DMS79 (cell line): ENCODE measurements at regions not wholly inside any gene's neighbourhood (a gene's known extent, or its start where the extent isn't known, plus 50 kb on each side); places are given as distances from the start of the nearest gene placed in this dataset.

Source experiments
- DNase-seq: peaks from one replicate; lab custom pipeline; 2025; lab: John Stamatoyannopoulos, UW

DNA sequence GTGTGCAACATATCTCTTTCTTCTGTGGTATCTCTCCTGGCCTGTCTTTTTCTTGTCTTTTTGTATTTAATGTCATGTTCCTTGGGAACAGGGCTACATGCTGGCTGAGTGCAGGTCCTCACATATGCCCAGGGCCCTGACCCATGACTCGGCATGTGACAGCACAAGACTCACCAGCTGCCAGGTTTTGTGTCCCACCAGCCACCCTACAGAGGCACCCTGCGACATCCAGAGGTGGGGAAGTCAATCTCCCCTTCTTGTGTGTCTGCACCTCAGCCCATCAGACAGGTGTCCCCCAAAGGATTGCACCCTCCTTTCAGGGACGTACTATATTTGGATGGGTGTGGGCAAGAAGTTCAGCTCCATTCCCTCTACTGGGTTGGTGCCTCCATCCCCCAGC, 576.3 kb downstream of the RNF144B start:
- no peak for DNase-seq

DNA sequence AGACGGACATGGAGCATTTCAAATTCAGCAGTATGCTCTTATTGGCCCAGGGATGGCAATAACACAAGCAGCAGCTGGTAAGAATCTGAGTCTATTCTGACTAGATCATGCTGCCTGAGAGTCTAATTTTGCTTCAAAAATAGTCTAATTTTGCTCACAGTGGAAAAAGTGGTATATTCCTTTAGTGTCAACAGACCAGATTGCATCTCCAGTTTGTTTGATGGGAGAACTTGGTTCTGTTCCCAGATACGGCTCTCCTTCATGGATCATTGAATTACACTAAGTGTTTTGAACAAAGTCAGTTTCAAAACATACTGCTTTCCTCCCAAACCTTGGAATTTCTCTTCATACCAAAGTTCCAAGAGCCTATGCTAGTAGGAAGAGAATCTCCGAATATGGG, 586.1 kb downstream of the RNF144B start:
- peak; percentile 23 for DNase-seq

DNA sequence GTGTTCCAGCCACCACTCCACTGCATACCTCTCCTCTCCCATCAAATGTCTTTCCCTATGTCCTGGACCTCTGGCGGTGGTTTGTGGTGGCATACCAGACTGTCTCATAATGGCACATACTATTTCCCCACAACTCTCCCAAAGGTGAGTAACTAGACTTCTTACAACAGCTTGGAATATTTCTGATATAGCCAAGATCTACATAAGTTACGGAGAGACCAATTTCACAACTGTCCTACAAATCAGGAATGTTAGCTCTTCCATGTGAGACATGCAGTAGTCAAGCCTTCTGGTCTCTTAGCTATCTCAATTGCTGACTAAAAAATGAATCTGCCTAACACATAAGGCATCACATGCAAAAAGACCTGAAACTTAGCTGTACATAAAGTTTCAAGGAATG, 588.9 kb downstream of the RNF144B start:
- DNase-seq = no peak

DNA sequence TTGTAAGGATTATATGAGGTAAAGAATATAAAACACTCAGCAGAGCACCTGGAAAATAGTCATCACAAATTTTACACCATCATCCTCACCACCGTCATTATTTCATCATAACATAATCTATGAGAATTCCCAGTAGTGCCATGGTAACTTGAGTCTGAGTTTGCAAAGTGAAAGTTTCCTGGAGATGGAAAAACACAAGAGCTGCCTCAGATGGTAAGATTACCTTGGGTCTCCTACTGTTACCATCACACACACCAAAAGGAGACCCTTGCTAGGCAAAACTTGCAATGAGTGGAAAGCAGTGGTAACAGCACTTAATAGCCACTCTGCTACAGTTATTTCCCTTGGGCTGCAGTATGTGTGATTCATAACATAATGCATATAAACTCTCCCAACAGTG, 589.8 kb downstream of the RNF144B start:
- no peak for DNase-seq

DNA sequence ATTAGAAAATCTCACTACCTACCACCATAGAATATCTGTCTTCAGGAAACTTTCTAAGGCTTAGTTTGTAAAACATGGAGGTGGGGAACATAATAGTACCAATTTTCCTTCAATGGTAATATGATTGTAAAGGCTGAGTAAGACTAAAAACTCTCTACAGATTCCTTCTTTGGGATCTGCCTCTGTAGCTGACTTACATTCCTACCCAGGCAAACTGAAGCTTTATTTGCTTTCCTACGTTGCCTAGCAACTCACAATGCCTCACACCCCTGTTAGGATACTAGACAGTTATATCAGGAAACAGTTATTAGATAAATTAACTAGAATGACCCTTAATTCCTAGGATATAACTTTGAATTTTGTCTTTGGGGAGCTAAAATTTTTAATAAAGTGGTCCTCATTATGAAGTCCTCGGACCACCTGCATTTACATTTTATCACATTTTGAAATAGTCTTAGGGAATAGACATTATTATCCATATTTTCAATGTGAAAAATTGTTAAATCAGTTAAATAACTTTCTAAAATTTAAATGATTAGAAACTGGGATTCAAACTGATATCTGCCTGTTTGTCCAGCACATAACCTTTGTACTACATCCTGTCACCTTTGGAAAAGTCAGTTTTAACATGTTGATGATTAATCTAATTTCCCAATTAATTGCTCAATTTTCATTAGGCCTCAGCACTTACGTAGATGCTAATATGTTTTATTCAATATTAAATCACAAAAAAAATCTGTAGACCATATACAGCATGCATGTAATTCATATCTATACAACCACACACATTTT, 591.4 kb downstream of the RNF144B start:
- peak; percentile 21 for DNase-seq

DNA sequence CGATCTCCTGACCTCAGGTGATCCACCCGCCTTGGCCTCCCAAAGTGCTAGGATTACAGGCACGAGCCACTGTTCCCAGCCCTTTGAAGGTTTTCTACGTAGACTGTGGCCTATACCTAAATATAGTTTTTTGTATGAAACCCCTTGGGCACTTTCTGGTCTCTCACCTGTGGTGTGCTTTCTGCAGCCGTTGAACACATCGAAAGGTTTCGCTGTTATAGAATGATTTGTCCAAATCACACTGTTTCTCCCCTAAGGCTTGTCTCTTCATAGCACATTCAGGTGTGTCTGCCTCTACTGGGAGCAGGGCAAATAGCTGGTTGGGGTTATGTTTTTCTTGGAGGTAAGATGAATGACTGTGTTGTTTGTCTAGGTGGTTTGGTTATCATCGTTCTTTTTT, 597.9 kb downstream of the RNF144B start:
- no peak for DNase-seq

DNA sequence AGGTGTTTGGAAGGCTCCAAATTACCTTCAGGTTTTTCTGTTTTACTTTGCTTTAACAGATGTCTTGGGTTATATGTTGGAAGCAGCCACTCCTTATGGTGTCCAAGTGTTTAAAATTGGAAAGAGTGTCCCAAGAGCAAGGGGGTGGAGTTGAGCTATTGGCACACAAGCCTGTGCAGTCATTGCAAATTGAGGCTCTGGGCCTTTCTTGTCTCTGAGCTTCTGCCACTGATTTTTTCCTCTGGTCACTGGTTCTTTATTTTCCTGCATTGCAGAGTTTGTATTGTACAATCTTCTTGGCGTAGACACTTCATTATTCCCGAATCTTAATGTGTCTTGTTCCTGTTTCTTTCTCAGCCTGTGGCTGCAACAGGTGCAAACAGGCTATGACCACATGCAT, 598.8 kb downstream of the RNF144B start:
- no peak for DNase-seq

DNA sequence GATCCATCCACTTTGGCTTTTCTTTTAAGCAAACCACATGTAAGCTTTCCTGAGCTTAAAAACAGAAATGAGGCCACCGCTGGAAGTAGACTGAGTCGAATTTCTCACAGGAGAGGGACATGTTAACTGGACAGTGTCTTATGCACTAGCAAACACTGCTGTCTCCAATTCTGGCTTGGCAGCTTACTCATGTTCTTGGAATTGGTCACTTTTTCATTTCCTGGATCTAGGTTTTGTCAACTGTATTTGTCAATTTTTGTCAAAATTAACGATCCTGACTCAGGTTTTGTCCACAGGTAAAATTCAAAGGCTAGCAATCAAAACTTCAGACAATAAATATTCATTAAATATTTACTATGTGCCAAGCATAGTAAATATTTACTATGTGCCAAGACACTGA, 601.5 kb downstream of the RNF144B start:
- no peak for DNase-seq

DNA sequence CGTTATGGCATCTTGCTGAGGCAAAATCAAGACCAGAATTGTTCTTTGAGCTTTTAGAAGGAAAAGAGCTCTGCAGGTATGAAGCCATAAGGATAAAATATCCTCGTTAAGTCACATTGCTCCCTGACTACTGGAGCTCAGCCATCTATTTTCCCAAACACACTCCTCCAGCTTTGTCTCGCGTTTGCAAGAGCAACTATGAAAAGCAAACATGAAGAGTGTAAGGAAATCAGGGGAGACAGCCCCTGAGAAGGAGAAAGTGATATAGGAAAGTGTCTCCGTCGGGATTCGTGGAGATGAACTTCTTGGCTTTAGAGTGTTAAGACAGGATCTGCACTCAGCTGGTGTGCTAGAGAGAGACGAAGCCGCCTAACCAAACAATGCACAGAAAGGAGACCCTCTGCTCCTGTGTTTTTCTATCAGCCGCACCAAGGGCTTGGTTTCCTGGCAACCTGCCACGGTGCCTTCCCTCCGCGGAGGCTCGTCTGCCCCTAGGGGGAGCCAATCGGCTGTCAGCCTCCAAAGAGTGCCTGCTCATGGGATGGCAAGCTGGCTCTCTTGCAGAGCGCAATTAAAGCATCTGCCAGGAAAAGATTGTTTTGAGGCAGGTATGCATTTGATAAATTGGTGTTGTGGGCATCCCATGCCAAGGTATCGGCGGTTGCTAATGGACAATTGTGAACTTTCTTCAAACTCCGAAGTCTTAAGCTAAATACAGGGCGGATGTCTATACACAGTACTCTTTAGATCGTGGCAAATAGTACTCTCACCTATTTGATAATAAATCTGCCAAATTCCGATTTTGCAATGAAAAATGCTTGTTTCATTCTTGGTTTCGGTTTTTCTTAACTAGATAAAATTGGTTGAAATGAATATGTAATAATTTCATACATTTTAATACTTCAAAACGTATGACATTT, 603.2 kb downstream of the RNF144B start:
- no peak for DNase-seq

DNA sequence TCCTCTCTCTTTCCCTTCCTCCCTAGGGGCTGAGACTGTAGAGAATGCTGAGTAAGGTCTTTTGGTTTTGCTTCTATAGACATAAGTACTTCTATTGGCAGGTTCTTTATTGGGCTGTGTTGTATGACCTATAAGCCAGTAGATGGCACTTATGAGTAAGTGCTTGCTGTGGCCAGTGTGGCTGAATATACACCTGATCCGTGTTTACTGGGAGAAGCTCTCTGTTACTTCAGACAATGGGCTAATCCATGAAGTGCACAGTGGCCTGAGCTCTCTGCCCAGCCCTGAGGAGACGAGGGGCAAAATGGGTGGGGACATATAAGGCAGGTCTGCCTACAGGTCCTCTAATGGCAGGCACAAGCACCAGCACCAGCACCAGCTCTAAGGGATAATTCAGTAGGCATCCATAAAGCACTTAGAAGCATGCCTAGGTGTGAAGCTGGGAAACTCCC, 610.3 kb downstream of the RNF144B start:
- DNase-seq = no peak

DNA sequence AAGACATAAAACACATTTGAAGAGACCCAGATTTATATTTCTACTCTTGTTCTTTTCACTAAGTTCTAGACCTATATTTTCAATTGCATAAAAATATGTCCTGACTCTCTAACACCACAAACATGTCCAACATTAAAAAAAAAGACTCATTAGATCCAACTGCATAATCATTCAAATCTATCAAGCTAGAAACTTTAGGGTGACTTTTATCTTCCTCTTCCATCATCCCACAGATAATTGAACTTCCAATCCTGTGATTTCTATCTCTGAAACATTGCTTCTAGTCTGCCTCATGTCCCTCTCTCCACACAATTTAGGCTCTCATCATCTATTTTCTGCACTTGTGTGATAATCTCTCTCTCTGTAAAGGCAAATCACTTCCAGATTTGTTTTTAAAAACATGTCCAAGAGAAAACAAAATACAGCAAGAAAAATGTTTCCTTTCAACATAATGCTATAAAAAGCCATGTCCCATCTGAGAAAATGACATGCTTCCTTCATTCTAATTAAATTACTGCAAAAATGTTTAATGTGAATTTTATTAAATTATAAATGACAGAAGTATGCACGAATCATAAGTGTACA, 615.9 kb downstream of the RNF144B start:
- no peak for DNase-seq

DNA sequence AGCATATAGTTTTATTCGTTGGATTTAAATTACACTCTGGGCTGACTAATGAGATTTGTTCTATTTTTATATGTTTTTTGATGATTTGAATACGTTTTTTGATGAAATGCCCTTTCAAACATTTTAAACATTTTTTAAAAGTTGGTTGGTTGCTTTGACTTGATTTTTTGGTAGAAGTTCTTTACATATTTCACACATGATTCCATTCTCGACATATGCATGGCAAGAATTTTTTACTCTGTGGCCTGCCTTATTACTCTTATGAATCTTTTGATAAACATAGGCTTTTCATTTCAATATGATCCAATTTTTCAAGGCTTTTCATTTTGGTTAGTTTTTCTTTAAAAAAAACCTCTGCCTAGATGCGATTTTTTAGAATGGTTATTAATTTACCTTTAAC, 617.0 kb downstream of the RNF144B start:
- no peak for DNase-seq

DNA sequence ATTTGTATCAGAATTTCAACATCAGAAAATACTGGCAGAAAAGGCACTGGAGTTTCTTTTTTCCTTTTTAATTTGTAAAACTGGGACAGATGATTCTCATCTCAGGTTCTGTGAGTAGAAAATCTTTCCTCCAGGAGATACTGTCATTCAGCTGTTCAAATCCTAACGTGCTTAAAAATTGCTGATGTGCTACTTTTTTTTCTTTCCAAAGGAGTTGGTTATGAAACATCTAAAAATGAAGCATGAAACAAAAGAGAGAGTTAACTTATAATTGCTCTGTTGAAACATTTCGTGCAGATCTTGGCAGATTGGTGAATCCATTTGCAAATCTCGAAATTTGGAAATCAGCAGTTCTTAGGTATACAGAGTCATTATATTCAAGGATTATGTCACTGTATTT, 622.6 kb downstream of the RNF144B start:
- no peak for DNase-seq

DNA sequence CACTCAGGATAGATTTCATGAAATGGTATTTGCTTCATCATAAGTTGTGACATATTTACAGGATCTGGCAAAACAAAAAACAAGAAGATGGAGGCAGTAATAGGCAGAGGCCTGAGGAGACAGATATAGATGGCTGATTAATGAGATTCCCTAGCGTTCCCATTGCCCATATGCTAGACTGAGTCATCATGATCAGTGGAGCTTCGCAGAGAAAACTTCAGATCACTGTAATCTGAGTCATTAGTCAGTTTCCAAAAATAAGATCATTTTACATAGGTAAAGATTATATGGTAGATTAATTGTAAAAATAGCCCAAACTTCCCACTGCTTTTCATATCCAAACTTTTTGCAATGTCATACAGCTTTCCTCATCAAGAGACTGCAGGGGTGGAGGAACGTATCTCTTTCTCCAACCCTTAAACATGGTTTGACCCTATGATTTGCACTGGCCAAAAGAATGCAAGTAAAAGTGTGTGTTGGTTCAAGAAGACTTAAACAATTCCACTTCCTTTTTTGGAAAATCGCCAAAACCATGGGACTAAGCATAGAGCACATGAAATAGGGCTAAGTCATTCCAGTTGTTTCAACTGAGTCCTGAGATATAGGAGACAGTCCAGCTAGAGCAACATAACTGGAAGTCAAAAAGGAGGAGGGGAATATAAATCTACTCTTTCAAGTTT, 626.0 kb downstream of the RNF144B start:
- no peak for DNase-seq

DNA sequence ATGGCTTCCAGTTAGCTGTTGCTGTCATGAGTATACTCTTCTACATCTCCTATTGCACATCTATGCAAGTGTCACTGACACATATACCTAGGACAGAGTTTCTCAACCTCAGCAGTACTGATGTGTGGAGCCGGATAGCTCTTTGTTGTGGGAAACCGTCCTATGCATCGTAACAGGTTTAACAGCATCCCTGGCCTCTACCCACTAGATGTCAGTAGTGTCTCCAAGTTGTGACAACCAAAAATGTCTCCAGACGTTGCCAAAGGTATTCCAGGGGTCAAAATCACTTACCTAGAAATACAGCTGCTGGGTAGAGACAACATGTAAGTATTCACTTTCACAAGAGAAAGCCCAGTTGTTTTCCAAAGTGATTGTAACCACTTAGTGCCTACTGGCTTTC, 637.6 kb downstream of the RNF144B start:
- no peak for DNase-seq

DNA sequence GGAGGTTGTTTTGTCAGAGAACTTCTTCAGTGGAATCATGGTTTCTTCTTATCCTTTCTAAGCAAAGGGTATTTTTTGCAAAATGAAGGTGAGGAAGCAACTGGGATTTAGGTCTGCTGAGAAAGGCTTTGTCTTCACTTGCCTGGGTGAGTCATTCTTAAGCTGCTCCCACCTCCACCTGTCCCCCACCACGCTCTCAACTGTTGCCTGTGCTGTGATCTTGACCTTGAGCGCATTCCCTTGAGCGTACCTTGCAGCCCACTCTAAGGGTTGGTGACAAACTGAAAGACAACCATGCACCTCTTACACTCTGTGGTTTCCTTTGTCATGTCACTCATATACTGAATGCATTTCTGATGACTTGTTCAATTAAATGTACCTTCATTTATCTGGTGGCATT, 641.1 kb downstream of the RNF144B start:
- no peak for DNase-seq

DNA sequence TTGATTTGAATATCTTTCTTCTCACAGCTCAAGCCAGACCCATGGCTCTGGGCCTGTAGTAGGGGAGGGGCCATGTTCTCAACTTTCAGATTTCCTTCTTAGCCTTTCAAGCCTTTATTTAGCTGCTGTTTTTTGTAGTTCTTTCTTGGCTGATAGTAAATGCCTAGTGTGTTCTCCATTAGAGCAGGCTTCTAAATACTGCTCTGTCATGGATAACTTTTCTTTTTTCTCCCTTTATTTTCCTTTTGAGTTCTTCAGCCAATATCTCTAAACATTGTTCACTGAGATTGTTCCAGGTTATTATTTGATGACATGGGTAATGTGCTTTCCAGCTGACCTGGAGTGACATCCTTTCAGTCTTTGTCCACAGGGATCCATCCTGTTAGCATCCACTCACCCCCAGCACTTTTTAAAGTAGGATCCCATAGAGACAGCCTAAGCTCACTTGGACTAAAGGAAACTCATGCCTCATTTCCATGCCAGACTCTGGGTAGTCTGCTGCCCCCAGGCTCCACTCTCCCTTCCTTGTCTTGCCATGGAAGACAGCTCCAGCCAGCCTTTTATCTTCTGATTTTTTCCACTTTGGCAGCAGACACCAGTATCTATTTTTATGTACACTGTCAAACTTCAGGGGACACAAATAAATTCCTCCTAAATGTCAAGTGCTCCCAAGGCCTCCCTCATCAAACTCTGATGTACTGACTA, 645.6 kb downstream of the RNF144B start:
- no peak for DNase-seq

DNA sequence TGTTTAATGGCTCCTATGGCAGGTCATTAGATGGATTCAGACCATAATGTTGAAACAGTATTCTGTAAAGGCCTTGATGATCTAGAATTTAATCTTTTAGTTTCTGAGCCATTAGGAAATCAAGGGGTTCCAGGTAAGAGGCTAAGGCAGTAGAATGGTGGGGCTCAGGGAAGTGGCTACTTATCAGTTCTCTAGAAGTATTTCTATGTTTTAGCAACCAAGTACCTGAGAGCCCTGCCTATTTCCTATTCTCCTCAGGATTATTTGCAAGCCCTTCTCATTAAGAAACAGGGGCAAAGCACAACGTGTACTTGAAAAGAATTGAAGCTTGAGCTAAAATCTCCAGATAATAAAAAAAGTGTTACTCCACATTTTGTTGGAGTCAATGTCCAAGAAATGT, 646.5 kb downstream of the RNF144B start:
- DNase-seq = no peak

DNA sequence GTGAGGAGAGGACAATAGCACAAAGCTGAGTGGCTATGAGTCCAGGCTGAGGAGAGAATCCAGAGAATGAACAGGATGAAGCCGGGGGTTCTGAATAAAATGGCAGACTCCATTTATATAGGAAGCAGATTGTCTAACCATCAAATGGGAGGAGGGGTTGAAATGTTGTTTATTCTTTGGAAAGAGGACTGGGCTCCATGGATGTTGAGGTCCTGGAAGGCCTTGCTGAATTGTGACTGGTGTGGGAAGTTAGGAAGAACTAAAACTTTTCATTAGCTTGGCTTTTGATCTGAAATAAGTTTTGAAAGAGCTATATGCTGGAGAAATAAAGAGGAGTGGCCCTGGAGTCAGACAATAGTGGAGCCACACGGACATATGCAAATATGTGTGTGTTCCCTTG, 647.8 kb downstream of the RNF144B start:
- DNase-seq = no peak

DNA sequence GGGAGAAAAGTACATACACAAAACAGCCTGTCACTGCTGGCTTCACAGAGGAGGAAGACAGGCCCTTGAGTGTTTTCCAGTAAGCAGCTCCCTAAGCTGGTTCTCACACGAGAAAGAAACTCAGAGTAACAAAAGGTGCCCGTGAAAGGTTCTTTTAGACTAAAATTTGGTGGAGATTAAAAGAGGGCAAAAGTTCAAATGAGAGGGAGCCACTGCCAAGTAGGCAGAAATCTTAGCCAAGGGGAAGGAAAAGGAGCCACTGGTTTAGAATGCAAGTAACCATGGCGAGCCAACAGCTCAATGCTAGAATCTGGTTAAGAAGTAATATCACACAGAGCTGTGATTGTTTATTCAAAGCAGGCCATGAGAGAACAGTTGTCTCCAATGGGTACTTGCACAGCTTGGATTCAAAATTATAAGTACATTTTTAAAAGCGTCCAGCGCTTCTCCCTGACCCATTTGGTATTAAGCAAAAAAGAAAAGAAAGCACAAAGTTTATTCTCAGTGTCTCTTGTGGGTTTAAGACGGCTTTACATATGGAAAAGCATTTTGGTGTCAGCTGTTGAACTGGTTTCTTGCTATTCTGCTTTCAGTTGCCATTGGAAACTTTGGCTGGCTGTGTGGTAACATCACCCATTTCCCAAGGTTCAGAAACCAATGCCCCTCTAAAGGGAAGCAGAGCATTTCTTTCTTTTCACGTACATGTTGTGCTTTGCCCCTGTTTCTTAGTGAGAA, 648.5 kb downstream of the RNF144B start:
- DNase-seq = no peak

DNA sequence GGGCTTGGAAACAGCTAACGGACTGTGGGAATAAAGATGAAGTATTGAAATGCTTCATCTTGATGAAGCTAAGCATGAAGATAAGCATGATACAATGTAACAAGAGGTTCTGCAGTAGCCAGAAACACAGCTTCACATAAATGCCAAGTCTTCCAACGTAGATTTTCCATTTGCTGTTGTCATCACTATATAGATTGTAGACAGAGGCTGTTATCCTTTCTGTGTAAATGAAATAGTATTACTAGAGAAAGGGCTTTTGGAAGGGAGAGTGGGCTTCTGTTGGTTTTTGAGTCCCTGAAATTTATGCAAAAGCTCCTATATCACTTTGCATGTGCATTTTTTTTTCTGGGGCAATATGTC, 649.0 kb downstream of the RNF144B start:
- DNase-seq = no peak
